NCI-H345 treated with DMSO at 0.1 percent for 48 hours (cell line): ENCODE measurements at regions not wholly inside any gene's neighbourhood (a gene's known extent, or its start where the extent isn't known, plus 50 kb on each side); places are given as distances from the start of the nearest gene placed in this dataset.
"Not testable (repeated sequence)": the region's sequence is repeated elsewhere in the genome, so short reads cannot be mapped to it uniquely, and the experiment has no call there.

Experiments used
- DNase-seq: peaks from one replicate; lab custom pipeline; 2025; ENCODE audit not compliant: unreplicated experiment; lab: John Stamatoyannopoulos, UW

- no peak for DNase-seq
Observed at GRCh38 chr7:23931633-23932032, 221.6 kb downstream of the STK31 start.

GRCh38 chr7:23938215-23938614 lies 228.2 kb downstream of the STK31 start:
- no peak for DNase-seq

GRCh38 chr7:23938937-23939552 lies 229.0 kb downstream of the STK31 start:
- DNase-seq: no peak

DNA sequence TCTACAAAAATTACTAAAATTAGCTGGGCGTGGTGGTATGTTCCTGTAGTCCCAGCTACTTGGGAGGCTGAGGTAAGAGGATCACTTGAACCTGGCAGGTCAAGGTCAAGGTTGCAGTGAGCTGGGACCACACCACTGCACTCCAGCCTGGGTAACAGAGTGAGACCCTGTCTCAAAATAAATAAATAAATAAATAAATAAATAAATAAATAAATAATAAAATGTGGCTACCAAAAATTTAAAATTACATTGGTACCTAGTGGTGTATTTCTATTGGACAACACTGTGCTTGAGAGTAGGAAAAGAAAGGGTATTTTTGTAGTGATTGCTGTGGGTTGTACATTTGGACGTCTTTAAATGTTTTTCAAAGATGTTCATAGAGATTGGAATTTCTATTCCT lies 229.7 kb downstream of the STK31 start:
- DNase-seq: not testable (repeated sequence)

- DNase-seq: no peak
Observed at GRCh38 chr7:23941551-23941950, 231.5 kb downstream of the STK31 start.

DNA sequence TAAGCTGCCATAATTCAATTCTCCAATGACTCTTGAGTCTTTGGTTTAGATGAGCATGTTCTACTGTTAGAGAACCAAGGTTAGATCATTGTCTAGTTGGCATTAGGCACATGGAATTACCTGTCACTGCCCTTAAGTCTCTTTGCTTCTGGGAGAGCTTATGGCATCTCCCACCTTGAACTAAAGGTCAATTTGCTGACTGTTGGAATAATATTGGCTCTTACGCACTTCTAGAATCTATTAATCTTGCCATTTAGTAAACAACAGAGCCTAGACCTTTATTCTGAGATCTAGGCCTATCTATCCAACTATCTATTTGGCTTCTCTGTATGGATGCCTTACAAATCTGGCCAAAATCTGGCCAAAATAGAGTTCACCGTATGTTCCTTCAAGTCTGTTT lies 232.0 kb downstream of the STK31 start:
- no peak for DNase-seq

DNA sequence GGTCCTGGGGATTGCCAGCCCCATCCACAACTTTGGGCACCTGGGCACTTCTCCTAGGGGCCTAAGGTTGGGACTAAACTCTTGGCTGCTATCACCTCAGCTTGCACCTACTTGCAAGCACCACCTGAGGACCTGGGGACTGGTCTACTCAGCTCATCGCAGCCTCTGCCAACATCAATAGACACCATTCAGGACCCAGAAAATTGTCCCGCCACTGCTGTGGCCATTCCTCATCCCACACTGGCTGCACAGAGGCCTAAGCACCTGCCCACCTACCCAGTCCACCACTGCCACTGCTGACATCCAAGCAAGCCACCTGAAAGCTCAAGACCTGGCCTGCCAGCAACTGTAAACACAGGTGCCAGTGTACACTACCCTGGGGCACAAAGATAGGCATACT lies 234.1 kb downstream of the STK31 start:
- DNase-seq: no peak

GRCh38 chr7:23945472-23945871 lies 235.5 kb downstream of the STK31 start:
- DNase-seq: no peak

- no peak for DNase-seq
Observed at GRCh38 chr7:23955145-23955544, 245.1 kb downstream of the STK31 start.

DNA sequence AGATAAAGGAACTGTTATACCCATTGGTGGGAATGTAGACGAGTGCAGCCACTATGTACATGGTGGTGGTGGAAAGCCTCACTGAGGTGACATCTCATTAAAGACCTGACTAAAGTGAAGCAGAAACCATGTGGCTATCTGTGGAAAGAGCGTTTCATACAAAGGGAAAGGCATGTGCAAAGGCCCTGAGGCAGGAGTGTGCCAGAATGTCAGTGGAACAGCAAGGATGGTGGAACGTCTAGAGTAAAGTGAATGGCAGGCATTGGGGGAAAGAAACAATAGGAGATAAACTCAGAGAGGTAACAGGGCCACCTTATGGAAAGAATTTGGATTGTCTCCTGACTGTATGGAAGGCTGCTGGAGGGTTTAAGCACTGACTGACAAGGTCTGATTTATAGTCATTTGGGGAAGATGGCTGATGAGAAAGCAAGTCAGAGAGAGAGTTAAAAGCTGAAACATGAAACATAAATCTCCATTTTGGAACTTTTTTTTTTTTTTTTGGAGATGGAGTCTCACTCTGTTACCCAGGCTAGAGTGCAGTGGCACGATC lies 245.7 kb downstream of the STK31 start:
- DNase-seq: no peak

DNA sequence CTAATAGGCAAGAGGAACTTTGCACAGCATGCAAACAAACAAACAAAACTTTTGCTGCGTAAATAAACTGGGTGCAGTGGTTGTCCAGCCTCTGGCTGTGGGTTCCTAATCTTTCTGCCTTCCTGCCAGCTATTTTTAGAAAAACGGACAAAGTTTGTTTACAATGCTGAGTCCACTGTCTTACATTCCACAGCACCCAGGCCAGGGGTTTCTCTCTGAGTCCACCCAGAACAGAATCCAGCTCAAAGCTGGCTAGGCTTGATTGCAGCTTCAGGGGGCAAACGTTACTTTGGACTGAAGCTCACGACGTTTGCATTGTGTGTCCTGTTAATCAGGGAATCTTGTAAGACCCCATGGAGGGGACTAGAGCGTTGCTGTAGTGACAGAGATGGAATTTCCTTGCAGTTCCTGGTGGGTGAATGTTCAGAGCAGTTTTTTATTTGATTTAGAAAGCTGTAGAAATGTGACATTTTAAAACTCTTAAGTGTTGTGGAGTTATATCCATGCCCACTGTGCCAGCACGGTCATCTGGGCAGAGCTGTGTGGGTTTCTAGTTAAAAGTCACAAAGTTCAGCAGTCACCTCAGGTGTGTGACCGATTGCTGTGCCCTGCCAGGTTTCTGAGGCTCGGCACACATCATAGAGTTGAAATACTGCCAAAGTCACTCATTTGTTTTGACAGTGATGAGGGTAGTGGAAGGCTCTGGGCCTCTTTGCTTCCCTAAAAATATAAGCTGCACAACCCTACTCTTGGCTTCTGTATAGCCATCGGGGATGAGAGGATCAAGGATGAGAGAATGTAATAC lies 247.0 kb downstream of the STK31 start:
- DNase-seq: no peak

DNA sequence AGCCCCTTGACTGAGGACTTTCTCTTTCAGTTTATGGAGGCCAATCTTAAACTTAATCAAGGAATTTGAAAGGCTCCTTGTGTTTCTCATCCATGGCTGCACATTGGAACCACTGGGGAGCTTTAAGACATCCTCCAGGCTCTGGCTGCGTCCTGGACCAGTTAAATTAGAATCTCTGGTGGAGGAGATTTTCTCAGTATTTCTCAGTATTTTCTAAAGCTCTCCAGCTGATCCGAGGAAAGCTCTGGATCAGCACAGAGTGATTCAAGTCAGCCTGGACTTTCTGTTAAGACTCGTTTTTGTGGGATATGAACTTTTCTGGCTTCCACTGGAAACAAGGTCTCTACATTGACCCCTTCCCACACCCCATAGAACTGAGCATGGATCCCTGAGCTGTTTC lies 249.8 kb downstream of the STK31 start:
- no peak for DNase-seq

DNA sequence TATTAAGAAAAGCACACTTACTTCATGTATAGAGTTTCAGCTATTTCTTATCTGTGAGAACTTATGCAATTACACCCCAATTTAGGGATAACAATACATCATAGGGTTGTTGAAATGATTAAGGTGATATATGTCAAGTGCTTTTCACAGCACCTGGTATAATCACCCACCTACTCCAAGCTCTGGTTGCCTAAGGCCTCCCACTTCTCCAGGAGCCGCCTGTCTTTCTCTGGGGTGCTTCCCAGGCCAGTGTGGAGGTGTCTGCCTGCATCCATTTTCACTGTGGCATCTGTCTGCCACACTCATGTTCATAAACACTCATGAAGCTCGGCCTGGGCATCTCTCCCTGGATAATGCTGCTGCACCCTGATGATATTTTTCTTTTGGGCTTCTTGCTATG lies 250.3 kb downstream of the STK31 start:
- no peak for DNase-seq

- DNase-seq: no peak
Observed at GRCh38 chr7:23963461-23964165, 253.6 kb downstream of the STK31 start.

DNA sequence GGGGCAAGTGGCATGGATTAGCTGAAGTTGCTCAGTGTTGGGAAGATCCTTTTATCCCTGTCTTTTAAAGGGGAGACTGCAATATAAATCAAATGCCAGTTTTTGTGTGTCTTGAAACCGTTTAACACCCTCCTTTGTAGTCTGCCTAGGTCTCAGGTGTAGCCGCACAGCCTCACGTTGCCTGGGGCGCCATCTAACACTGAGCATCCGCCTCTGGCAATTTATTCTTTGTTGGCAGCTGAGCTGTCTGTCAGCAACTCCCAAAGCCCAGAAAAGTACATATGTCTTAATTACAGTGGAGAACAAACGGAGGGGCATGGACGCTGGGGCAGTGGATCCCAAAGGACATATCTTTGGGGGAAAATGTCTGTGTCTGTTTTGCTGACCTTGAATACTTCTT lies 254.7 kb downstream of the STK31 start:
- no peak for DNase-seq

GRCh38 chr7:23965296-23965695 lies 255.3 kb downstream of the STK31 start:
- DNase-seq: no peak

GRCh38 chr7:23966941-23967340 lies 256.9 kb downstream of the STK31 start:
- no peak for DNase-seq

DNA sequence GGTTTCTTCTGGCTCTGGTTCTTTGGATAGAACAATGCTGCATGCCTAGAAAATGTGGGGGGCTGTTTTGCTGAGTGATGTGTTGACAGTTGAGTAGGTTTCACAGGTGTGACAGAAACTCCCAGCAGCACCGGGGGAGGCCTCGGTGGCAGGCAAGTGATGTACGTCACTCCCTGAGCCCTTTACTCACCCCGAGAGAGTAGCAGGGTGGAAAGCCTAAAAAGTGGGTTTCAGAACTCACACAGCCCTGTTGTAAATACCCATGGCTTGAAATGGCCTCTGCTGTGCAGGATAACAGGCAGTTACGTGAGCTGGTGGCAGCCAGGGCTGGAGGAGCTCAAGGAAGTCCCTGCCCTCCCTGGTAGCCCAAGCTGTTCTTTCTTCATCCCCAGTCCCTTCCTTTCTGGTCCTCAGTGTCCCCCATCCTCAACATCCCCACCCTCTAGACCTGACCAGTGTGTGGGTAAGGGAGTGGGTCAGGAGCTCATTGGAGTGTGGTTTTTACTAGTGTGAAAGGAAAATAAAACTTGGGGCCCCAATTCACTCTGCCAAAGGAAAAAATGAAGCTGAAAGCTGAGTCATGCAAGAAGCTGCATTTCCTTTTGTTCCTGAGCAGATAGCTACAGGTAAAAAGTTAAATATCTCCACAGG lies 258.1 kb downstream of the STK31 start:
- DNase-seq: no peak

GRCh38 chr7:23968791-23969190 lies 258.8 kb downstream of the STK31 start:
- no peak for DNase-seq

GRCh38 chr7:23969443-23969842 lies 259.4 kb downstream of the STK31 start:
- DNase-seq: no peak

- DNase-seq: no peak
Observed at GRCh38 chr7:23970193-23970592, 260.2 kb downstream of the STK31 start.
